Upper lobe of left lung (tissue), 6 donors: ENCODE measurements at regions not wholly inside any gene's neighbourhood (a gene's known extent, or its start where the extent isn't known, plus 50 kb on each side); places are given as distances from the start of the nearest gene placed in this dataset.

ENCODE experiments used
- ATAC-seq, 2 donors: fragments of 200-7000 bp; cut with Tn5 transposase; one replicate each; pipeline ENCODE4 v1.9.1; 2022; ENCODE audit warnings: mild to moderate bottlenecking in 2 of 2, moderate library complexity in 2 of 2; ENCODE audit not compliant: low FRiP score in 2 of 2
- DNase-seq, 2 donors: peaks; one replicate each; pipeline ENCODE4 v3.0.0-alpha.2; 2019 to 2020
- H3K27ac ChIP-seq, 4 donors: fragments of 200-600 bp; sonication (generic); one replicate each; pipeline ENCODE4 v1.5.1; 2016 to 2019
- H3K27me3 ChIP-seq, 4 donors: fragments of 200-600 bp; sonication (generic); one replicate each; pipeline ENCODE4 v1.5.1; 2017 to 2019
- H3K36me3 ChIP-seq, 4 donors: fragments of 200-600 bp; sonication (generic); one replicate each; pipeline ENCODE4 v1.5.1; 2016 to 2019
- H3K4me1 ChIP-seq, 4 donors: fragments of 200-600 bp; sonication (generic); one replicate each; pipeline ENCODE4 v1.5.1; 2018 to 2019
- H3K4me3 ChIP-seq, 4 donors: fragments of 200-600 bp; sonication (generic); one replicate each; pipeline ENCODE4 v1.5.1; 2017 to 2019; ENCODE audit warnings: mild to moderate bottlenecking in 2 of 4, moderate library complexity in 1 of 4
- H3K9me3 ChIP-seq, 4 donors: fragments of 200-600 bp; sonication (generic); one replicate each; pipeline ENCODE4 v1.5.1; 2018 to 2019
- CTCF ChIP-seq, 6 experiments: fragments of 450-650 bp in 4 of 6; fragments of 200-600 bp in 2 of 6; sonication (generic) in 2 of 6; IDR thresholded peaks; one replicate each; pipeline ENCODE4 v1.5.1; 2016 to 2019; ENCODE audit warnings: antibody characterized with exemption in 6 of 6
- EP300 ChIP-seq, 4 donors: sonication (generic); formaldehyde crosslinking; IDR thresholded peaks; one replicate each; pipeline ENCODE4 v1.5.1; 2017; ENCODE audit warnings: antibody characterized with exemption in 4 of 4, control low read depth in 2 of 4
- POLR2A ChIP-seq, 4 donors: fragments of 450-650 bp; IDR thresholded peaks; one replicate each; pipeline ENCODE4 v1.5.1; 2016 to 2017; ENCODE audit warnings: antibody characterized with exemption in 4 of 4, mild to moderate bottlenecking in 2 of 4
- POLR2AphosphoS5 ChIP-seq, 2 donors: sonication (generic); formaldehyde crosslinking; IDR thresholded peaks; one replicate each; pipeline ENCODE4 v1.5.1; 2017; ENCODE audit warnings: antibody characterized with exemption in 2 of 2
- WGBS, 2 donors: methylation state at CpG; one replicate each; pipeline ENCODE4 v1.1.5; 2017 to 2018; 5-methylcytosine and 5-hydroxymethylcytosine counted together
- donor health status: DM: no; HTN: no; CAD: no; lungs with moderate emphysema.
- donor health status: DM: no; HTN: yes; CAD: no; lungs with severe emphysema.

DNA sequence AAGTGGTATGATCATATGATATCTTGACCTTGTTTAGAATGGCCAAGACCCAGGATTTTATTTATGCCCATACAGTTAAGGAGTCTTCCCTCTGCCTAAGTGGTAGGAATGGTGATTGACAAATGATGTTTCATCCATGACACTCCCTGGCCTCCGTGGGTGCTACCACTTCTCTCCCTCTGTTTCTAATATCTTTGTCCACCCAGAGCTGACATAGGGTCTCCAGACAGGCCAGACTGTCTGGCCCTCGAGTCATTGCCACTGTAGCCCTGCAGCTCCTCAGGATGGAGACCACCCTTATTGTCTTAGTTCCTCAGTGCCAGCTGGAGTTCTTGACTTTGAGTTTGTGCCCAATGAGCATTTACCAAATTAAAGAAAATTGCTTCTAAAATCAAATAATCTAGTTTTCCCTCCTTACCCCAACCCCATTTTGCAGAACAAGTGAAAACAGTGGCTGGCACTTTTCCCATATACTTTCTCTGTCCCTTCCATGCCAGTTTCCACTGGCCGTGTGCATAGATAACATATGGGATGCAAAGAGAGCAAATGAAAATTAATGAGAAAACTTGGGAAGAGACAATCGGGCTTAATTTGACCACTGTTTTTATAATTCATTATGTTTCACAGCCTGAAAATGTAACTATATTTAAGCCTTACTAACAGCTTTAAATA, 235.7 kb downstream of the NSG2 start:
- Histone ChIP-seq H3K4me3 (no peak overlapping the region), H3K27me3 (no peaks in the 10 kb centered on the region), H3K9me3 (no peaks in the 10 kb centered on the region), H3K36me3 (no peaks in the 10 kb centered on the region), H3K4me1 (no peaks in the 10 kb centered on the region), H3K27ac (no peak overlapping the region)
- ATAC-seq (no peak), DNase-seq (no peak)
- TF ChIP-seq POLR2A (IDR thresholded peaks at IDR 0.05): no peak
- TF ChIP-seq CTCF (IDR thresholded peaks at IDR 0.05): no peak
- TF ChIP-seq EP300 (IDR thresholded peaks at IDR 0.05): no peak
- TF ChIP-seq POLR2AphosphoS5 (IDR thresholded peaks at IDR 0.05): no peak
- WGBS, 2 donors: 74 to 79% methylated on average over 4 of the region's 4 CpGs

DNA sequence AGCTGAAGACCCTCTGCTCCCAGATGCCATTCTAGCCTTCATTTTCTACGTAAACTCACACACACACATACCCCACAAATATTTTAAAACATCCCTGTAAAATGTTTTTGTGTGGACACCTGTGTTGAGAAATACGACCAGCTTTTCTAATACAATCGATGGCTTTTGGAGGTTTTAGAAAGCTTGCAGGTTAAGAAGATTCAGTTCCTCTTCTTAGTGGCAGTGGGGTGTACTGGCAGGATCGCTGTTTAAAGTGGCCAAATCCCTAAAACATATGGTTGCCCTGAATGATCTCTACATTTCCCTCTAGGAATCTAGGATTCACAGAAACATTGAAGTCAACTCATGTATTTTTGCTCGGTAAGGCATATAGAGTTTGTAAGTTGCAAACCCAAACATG, 236.3 kb downstream of the NSG2 start:
- H3K27me3 ChIP-seq: no peaks in the 10 kb centered on the region
- 86 to 88% methylated on average over 5 of the region's 5 CpGs for WGBS, 2 donors
- ATAC-seq: no peak
- no peak overlapping the region for H3K27ac ChIP-seq
- no peaks in the 10 kb centered on the region for H3K36me3 ChIP-seq
- no peak overlapping the region for H3K4me3 ChIP-seq
- no peak for DNase-seq
- H3K9me3 ChIP-seq: no peaks in the 10 kb centered on the region
- no peaks in the 10 kb centered on the region for H3K4me1 ChIP-seq
- TF ChIP-seq POLR2AphosphoS5 (IDR thresholded peaks at IDR 0.05): no peak
- TF ChIP-seq CTCF (IDR thresholded peaks at IDR 0.05): no peak
- no peak for TF ChIP-seq POLR2A (IDR thresholded peaks at IDR 0.05)
- no peak for TF ChIP-seq EP300 (IDR thresholded peaks at IDR 0.05)

DNA sequence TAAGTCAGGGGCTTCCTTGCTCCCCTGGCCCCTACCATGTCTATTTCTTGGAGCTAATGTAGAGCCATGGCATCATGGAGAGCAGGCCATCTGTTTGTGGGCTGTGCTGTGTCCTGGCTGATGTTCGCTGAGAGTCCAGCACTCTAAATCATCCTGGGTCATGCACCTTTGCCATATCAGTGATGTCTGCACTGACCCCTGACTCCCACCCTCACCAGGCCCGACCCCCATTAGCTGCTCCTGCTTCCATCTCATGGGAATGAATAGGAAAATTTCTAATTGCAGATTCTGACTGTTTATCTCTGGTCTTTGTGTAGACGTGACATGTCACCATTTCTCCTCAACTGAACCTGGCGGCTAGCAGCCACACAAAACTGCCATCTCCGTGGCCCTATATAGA, 236.9 kb downstream of the NSG2 start:
- WGBS, 2 donors: 73 to 83% methylated on average over 5 of the region's 5 CpGs
- TF ChIP-seq POLR2AphosphoS5 (IDR thresholded peaks at IDR 0.05) (no peak), EP300 (IDR thresholded peaks at IDR 0.05) (no peak), POLR2A (IDR thresholded peaks at IDR 0.05) (no peak), CTCF (IDR thresholded peaks at IDR 0.05) (no peak)
- ATAC-seq (no peak), DNase-seq (no peak)
- Histone ChIP-seq H3K27ac (no peak overlapping the region), H3K9me3 (no peaks in the 10 kb centered on the region), H3K4me3 (no peak overlapping the region), H3K4me1 (no peaks in the 10 kb centered on the region), H3K27me3 (no peaks in the 10 kb centered on the region), H3K36me3 (no peaks in the 10 kb centered on the region)

DNA sequence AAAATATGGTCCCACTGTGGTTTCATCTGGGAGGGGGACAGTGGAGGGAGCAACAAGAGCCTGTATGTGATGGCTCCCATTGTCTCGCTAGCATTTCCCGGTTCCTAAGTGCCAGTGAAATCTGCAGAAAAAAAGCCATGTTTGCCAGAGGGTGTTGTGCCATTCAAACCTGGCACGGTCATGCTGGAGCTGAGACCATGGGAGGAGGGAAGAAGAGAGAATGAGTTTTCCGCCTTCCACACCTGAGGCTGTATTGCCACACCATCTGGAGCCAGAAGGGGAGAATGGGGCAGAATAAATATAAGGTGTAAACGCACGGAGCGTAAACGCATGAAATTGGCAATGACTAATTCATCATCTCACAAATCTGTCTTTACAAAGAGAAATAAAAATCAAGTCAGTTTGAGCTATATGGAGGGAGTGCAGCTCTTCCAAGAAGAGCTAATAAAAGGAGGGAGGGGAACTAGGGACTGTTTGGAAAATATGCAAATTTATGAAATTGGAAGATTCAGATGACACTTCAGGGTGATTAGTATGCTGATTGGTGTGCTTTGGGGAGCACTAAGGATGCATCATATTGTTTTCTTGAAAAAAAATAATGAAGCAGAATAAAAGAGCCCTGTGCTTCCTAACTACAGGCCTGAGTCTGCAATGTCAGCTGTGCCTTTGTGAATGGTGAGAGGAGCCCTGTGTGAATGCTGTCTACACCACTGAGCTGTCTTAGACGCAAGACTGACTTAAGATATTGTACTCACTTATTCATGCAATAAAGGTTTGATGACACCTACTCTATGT, 237.9 kb downstream of the NSG2 start:
- no peaks in the 10 kb centered on the region for H3K4me1 ChIP-seq
- H3K9me3 ChIP-seq: no peaks in the 10 kb centered on the region
- no peaks in the 10 kb centered on the region for H3K27me3 ChIP-seq
- TF ChIP-seq EP300 (IDR thresholded peaks at IDR 0.05): no peak
- TF ChIP-seq CTCF (IDR thresholded peaks at IDR 0.05): no peak
- no peak for TF ChIP-seq POLR2A (IDR thresholded peaks at IDR 0.05)
- no peak overlapping the region for H3K4me3 ChIP-seq
- WGBS, 2 donors: 88 to 89% methylated on average over 9 of the region's 9 CpGs
- no peaks in the 10 kb centered on the region for H3K36me3 ChIP-seq
- no peak for DNase-seq
- no peak for ATAC-seq
- no peak overlapping the region for H3K27ac ChIP-seq
